ENCODE measurements at regions not wholly inside any gene's neighbourhood (a gene's known extent, or its start where the extent isn't known, plus 50 kb on each side); places are given as distances from the start of the nearest gene placed in this dataset.

- DNase-seq: no peak
- H3K9me3 ChIP-seq: no peaks in the 10 kb centered on the region
- WGBS, 2 donors: 66 to 75% methylated on average over 4 to 5 of the region's 7 CpGs
- H3K27ac ChIP-seq: no peak overlapping the region
- no peak overlapping the region for H3K4me3 ChIP-seq
- H3K36me3 ChIP-seq: no peaks in the 10 kb centered on the region
- TF ChIP-seq POLR2A (IDR thresholded peaks at IDR 0.05): no peak
- TF ChIP-seq CTCF (IDR thresholded peaks at IDR 0.05): no peak
- H3K4me1 ChIP-seq: peaks cover 0 to 15% (median 0%) of the 10 kb centered on the region in 3 donors
- H3K27me3 ChIP-seq: no peaks in the 10 kb centered on the region
- intact Hi-C loops (cut with DNase I): no loop called here
Observed at GRCh38 chr2:71780162-71780561, 326.8 kb downstream of the DYSF start.

GRCh38 chr2:71779774-71780105 is 326.4 kb downstream of the DYSF start:
- DNase-seq: no peak
- Histone ChIP-seq H3K4me1 (peaks cover 0 to 11% (median 0%) of the 10 kb centered on the region in 3 donors), H3K27me3 (no peaks in the 10 kb centered on the region), H3K9me3 (no peaks in the 10 kb centered on the region), H3K27ac (no peak overlapping the region), H3K4me3 (no peak overlapping the region), H3K36me3 (no peaks in the 10 kb centered on the region)
- intact Hi-C loops (cut with DNase I): no loop called here
- TF ChIP-seq CTCF (IDR thresholded peaks at IDR 0.05) (no peak), POLR2A (IDR thresholded peaks at IDR 0.05) (no peak)

GRCh38 chr2:71778936-71779773 is 325.8 kb downstream of the DYSF start:
- H3K27ac ChIP-seq: no peak overlapping the region
- H3K4me1 ChIP-seq: peaks cover 0 to 8% (median 0%) of the 10 kb centered on the region in 3 donors
- no peak overlapping the region for H3K4me3 ChIP-seq
- H3K36me3 ChIP-seq: no peaks in the 10 kb centered on the region
- TF ChIP-seq POLR2A (IDR thresholded peaks at IDR 0.05): no peak
- no peak for TF ChIP-seq CTCF (IDR thresholded peaks at IDR 0.05)
- intact Hi-C loops (cut with DNase I): no loop called here
- H3K9me3 ChIP-seq: no peaks in the 10 kb centered on the region
- 33 to 41% methylated on average over 2 to 5 of the region's 8 CpGs for WGBS, 2 donors
- no peak for DNase-seq
- no peaks in the 10 kb centered on the region for H3K27me3 ChIP-seq

GRCh38 chr2:71778514-71778913 is 325.2 kb downstream of the DYSF start:
- peaks cover 0 to 8% (median 0%) of the 10 kb centered on the region in 3 donors for H3K4me1 ChIP-seq
- 51 to 58% methylated on average over 2 of the region's 2 CpGs for WGBS, 2 donors
- no peak for DNase-seq
- TF ChIP-seq CTCF (IDR thresholded peaks at IDR 0.05): no peak
- TF ChIP-seq POLR2A (IDR thresholded peaks at IDR 0.05): no peak
- H3K9me3 ChIP-seq: no peaks in the 10 kb centered on the region
- H3K36me3 ChIP-seq: no peaks in the 10 kb centered on the region
- intact Hi-C loops (cut with DNase I): no loop called here
- no peak overlapping the region for H3K27ac ChIP-seq
- H3K4me3 ChIP-seq: no peak overlapping the region
- no peaks in the 10 kb centered on the region for H3K27me3 ChIP-seq

- no peak for DNase-seq
- Histone ChIP-seq H3K4me3 (no peak overlapping the region), H3K27ac (no peak overlapping the region), H3K9me3 (no peaks in the 10 kb centered on the region), H3K4me1 (peaks cover 0 to 8% (median 0%) of the 10 kb centered on the region in 3 donors), H3K27me3 (no peaks in the 10 kb centered on the region), H3K36me3 (no peaks in the 10 kb centered on the region)
- intact Hi-C loops (cut with DNase I): no loop called here
- TF ChIP-seq POLR2A (IDR thresholded peaks at IDR 0.05) (no peak), CTCF (IDR thresholded peaks at IDR 0.05) (no peak)
- 88 to 93% methylated on average over 2 of the region's 4 CpGs for WGBS, 2 donors
Observed at GRCh38 chr2:71777946-71778345, 324.6 kb downstream of the DYSF start.
